Right lung (tissue), 2 donors: ENCODE measurements at regions not wholly inside any gene's neighbourhood (a gene's known extent, or its start where the extent isn't known, plus 50 kb on each side); places are given as distances from the start of the nearest gene placed in this dataset.

Source experiments
- DNase-seq, 2 donors: peaks; one replicate each; pipeline ENCODE4 v3.0.0-alpha.2; 2013

GRCh38 chr2:42904576-42904876 lies 112.1 kb upstream of the HAAO start:
- no peak for DNase-seq

DNA sequence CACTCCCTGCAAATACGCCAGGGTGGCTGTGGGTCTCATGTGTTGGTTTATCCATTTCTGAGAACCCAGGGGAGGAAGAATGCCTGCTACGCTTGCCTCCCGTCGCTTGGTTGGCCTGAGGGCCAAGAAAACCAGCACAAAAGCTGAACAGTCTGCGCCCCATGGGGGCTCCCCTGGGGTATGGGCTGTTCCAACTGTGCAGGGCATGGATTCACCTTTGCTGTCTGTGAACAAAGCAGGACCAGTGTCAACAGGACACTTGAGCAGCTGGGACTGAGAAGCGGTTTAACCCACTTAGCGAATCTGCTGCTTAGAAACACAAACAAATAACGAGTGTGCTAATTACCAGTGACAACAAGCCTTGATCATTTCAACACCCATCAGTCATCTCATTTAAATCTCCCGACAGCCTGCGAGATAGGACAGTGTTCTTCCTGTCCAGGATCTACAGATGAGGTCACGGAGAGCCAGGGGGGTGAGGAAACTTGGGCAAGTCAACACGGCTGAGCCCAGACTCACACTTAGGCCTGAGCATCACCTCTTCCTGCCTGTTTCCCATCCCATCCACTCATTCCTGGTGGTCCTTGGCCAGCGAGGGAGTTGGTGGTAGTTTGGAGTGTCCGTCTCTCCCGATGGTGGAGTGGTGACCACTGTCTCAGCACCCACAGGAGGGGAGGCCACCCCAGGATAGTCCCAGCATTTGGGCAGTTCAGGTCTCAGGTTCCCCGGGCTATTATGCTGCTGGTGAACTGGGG lies 111.6 kb upstream of the HAAO start:
- no peak for DNase-seq

DNA sequence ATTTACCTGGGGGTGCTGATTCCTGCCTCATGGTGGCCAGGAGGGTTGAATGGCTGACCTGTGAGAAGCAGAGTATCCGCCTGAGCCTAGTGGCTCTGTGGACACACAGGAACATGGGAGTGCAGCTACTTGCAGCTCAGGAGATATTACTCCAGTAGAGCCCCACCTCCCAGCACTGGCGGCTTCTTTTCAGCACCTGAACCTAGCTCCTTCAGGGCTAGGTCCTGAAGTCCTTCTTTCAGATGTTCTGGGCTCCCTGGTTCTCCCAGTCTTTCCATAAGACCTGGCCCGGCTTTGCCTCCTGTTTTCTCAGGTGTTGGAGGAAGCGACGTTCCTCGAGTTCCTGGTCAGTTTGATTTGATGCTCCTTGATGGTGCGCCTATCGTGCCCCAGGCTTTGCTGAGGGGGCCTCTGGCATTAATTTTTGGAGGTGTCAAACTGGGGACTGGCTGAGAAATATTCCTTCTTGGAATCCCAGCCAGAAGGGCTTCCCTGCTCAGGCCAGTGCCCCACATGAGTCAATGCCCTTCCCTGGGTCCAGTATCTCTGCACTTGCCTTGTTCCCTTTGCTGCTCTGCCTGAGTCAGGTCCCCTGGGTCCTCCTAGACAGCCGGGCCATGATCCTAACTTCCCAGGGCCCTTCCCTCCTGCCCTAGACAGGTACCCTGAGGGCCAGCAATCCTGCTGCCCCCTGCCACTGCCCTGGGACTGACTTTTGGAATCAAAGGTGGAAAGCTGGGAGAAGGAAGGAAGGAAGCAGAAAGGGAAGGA lies 110.7 kb upstream of the HAAO start:
- no peak for DNase-seq

GRCh38 chr2:42901076-42901640 lies 108.8 kb upstream of the HAAO start:
- no peak for DNase-seq

DNA sequence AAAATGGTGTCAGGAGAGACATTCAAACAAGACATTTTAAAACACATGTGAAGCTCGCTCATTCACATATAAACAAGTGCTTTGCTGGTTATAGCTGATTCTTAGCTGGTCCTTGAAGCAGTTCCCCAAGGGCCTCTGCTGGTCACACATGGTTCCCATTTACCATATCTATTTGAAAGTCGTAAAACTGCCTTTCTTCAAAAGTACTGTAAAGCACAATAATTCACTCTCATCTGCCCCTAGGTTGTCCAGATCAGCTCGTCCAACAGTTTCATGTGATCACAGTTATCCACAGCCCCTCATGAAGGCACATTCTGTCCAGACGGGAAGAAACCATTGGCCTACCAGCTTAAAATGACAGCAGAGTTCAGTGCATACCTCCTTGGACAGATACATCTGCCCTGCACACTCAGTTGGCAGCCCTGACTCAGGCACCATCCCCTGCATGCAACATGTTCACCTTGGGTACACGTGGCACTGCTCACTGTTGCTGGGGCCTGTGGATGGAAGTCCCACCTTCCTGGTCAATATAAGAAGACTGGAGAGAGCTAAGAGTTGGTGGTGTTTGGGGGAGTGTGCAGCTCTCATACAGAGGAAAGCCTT lies 108.0 kb upstream of the HAAO start:
- DNase-seq, result no peak

DNA sequence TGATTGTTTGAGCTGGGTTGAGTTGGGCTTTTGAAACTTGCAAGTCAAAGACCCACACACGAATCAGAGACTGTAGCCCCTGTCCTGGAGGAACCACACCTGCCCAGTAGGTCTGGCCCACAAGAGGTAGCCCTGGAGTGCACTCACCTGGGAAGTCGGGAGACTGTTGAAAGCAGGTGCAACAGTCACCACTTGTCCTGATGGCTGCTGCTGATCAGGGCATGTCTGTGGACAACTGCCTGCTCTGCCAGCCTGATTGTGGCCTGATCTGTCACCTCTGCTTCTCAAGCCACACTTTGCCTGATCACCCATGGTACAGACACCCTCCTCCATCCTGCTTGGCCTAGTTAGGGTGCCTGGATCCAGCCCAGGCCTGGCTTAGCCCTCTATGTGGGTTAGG lies 105.0 kb upstream of the HAAO start:
- no peak for DNase-seq

DNA sequence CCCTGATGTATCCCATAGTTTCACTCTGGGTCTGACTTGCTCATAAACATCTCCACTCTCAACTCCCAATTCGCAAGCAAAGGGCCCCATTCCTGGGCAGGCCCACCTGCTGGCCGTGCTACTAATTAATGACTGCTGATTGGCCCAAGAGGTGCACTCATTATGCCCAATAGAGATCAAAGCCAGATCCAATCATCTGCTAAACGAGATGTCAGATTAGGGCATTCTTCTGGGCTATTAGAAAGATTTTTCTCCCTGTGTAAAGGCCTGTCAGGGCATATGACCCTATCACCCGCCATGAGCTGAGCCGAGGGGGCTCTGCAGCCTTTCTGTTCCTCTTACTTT lies 103.4 kb upstream of the HAAO start:
- no peak for DNase-seq

DNA sequence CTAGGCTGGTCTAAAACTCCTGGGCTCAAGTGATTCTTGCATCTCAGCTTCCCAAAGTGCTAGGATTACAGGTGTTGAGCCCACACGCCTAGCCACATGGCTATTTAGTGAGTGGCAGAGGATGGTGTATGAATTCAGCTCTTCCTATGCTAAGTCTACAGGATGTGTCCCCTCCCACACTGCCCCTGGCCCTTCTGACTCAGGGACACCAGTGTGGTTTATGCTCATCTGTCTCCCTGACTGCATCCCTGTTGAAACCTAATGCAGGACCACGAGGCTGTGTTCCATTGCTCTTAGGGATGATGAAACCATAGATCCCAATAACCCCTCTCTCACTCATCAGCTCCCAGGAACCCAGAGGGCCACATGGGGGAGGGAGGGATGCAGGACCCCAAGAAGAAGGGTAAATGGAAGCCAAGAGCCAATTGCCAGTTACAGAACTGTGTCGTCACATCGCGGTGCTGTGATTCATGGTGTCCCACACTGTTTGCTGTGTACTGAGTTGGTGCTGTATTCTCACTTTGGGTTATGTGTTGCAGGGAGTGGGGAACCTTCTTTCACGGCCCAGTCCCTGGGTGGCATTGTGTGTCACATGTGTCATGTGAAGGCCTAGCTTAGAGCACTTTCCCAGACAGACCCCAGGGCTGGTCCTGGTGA lies 102.9 kb upstream of the HAAO start:
- no peak for DNase-seq

DNA sequence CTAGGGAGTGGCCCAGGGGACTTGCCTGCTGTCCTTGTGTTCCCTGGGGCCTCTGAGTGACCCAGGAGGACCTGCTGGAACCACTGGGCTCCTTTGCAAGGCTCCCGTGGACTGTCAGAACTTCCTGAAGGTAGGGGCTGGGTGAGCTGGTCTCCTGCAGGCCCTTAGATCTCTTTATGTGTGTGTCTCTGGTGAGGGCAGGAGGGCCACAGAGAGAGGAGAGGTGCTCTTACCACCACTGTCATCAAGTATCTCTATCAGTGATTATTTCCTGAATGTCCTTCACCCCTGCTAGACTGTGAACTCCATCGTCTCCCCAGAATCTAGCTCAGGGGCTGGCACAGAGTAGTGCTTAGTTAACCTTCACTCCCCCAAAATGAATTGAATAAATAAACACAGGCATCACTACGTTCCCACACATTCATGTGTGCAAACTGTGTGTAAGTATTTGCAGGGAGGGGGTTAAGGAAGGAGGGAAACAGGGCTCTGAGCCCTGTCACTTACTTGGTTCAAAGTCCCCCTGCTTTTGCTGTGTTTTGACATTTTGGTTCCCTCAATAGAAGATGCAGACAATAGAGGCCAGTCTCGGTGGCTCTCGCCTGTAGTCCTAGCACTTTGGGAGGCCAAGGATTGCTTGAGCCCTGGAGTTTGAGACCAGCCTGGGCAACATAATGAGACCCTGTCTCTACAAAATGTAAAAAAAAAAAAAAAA lies 100.8 kb upstream of the HAAO start:
- DNase-seq, result no peak

GRCh38 chr2:42890791-42891355 lies 98.5 kb upstream of the HAAO start:
- no peak for DNase-seq

DNA sequence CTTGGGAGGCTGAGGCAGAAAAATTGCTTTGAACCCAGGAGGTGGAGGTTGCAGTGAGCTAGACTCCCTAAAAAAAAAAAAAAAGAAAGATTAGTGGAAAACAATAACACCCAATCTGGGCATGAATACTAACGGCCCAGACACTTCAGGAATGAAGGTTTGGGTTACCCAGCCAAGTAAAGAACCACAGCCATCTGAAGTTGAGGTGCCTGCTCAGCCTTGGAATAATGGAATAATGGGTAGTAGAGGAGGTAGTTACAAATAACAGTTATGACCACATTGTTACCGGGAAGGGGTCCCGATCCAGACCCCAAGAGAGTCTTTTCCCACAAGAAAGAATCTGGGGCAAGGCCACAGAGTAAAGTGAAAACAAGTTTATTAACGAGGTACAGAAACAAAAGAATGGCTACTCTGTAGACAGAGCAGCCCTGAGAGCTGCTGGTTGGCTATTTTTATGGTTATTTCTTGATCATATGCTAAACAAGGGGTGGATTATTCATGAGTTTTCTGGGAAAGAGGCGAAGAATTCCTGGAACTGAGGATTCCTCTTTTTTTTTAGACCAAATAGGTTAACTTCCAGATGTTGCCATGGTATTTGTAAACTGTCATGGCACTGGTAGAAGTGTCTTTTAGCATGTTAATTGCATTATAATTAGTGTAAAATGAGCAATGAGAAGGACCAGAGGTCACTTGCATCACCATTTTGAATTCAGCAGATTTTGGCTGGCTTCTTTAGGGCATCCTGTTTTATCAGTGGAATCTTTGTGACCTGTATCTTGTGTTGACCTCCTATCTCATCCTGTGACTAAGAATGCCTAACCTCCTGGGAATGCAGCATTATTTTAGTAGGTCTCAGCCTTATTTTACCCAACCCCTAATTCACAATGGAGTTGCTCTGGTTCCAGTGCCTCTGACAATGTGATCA lies 96.2 kb upstream of the HAAO start:
- DNase-seq, result no peak

DNA sequence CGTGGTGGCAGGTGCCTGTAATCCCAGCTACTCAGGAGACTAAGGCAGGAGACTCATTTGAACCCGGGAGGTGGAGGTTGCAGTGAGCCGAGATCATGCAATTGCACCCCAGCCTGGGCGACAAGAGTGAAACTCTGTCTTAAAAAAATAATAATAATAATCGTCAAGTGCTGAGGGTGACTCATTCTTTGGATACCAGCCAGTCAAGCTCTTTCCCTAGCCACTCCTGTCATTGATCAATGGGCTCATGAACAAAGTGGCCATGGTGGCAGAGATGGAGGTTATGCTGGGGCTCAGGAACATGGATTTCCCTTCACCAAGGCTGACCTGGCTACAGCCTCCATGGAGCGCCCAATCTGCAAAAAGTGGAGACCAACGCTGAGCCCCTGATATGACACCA lies 94.5 kb upstream of the HAAO start:
- DNase-seq, result no peak

DNA sequence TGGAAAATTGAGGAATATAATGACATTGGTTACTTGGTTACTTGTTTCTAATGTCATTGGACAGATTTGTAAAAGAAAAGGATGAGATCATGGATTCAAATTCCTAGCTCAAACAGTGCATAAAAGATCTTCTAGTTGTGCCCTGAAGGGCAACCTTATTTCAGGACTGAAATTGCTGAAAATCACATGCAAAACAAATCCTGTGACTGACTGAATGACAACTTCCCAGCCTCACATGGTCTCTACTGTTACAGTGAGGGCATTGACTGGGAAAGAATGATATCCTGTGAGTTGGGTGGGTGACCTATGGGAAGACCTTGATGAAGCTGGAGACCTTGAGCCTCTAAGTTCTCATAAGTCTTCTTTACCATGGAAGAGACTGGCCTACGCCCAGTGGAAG lies 90.4 kb upstream of the HAAO start:
- no peak for DNase-seq

DNA sequence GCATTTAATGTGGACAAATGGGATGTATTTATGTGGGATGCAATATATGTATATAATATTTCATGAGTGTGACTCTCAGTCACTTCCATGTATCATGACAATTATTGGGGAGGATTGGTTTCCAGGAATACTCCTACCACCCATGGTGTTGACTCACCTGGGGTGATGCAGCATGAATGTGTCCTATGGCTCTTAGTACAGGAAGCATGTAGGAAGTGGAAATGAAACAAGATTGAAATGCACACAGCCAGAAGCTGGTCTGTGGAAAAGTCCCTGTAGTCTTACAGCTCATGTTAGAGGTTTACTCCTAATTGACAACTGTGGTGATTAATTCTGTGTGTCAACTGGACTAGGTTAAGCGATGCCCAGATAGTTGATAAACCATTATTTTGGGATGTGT lies 89.3 kb upstream of the HAAO start:
- no peak for DNase-seq

DNA sequence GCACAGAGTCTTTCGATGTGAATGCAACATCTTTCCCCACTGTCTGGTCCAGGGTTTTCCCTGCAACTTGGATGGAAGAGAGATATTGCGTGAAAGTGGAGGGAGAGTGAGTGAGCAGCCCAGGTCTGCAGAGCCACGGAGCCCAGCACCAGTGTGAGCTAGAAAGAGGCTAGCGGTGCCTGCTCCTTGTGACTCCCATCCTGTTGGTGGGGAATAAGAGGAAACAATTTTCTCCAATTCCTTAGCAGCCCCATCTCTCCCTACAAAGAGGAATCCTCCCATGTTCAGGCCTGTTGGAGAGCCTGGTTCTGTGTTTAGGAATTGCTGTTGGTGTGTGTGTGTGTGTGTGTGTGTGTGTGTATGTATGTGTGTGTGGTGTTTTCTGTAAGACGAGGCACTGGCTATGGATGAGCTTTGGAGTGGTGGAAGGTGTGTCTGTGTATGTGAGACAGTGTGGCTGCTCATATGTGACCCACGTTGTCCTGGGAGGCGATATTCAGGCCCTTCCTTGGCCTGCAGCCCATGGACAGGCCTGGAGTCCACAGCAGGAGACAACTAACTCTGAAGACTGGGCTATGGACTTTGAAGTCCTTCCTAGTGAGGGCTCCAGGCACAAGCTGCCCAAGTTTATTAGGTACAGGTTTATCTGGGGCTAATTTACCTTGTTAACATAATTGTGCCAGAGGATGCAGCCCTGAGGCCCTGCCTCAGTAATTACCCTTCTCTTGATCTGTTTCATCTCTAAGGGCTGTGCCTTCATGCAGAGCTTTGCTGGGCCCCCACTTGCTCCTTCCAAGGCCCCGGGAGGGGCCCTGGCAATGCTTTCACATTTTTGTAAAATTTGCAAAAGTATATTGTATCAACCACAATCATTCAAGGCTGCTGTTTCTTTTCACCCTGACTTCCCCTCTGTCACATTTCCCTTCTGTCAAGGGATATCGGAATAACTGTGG lies 88.6 kb upstream of the HAAO start:
- DNase-seq, result no peak

- DNase-seq, result no peak
Measured at GRCh38 chr2:42879913-42880737, 87.7 kb upstream of the HAAO start.

GRCh38 chr2:42879121-42879705 lies 86.8 kb upstream of the HAAO start:
- no peak for DNase-seq

DNA sequence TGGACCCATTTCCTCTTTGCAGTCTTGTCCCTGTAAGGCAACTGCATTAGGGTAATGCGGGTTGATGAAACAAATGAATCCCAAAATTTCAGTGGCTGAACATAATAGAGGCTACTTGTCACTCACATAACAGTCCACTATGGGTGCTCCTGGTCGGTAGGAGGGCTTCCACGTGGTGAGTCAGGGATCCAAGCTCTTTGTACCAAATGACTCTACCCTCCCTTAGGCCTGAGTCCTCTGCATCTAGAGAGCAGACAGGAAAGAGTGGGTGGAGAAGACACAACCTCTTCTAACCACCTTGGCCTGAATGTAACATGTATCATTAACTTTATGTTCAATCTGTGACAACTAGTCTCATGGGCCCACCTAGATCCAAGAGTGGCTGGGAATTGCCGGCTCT lies 86.2 kb upstream of the HAAO start:
- DNase-seq, result no peak
